ENCODE measurements at regions not wholly inside any gene's neighbourhood (a gene's known extent, or its start where the extent isn't known, plus 50 kb on each side); places are given as distances from the start of the nearest gene placed in this dataset.
A peak's percentile ranks its signal among the peaks of the same experiment; 100 is the strongest.

DNA sequence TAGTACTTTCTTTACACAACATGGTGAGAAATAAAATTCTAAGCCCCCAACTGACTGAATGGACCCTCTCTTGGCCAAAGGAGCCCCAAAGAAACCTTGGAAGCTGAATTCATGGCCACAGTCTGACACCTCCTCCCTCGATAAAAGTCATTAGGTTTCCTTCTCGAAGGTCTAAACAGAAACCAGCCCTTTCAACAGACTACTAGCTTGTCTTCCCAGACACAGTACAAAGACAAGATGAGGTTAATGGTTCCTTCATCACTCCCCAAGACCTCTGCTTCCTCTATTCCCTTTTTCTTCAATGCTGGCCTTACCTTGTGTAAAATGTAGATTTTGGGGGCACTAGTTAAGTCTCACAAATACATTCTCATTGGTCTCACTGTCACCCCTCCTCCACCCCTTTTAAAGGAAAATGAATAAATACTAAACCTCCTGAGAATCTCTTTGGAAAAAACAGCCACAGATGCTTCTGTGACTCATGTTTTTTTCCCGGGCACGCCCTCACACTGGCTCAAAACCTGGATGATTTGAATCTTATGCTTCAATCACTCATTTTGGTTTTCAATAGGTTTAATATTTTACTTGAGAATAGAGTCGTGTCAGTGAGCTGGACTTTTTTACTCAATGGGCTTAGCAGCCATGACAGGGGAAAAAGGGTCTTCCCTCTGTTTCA is 65.8 kb upstream of the MED4 start:
- H3K4me1 ChIP-seq (ENCODE audit: insufficient read depth, poor library complexity, severe bottlenecking) = peaks cover 44% of the 10 kb centered on the region
- no peak for TF ChIP-seq CTCF (IDR thresholded peaks at IDR 0.05; ENCODE audit: poor library complexity, severe bottlenecking)
- DNase-seq (ENCODE audit: low spot score) = no peak
- H3K9me3 ChIP-seq (ENCODE audit: severe bottlenecking) = no peaks in the 10 kb centered on the region
- no peaks in the 10 kb centered on the region for H3K36me3 ChIP-seq (ENCODE audit: low read depth)
- H3K27ac ChIP-seq (ENCODE audit: poor library complexity, severe bottlenecking) = peak overlapping the region; percentile 76
- no peak overlapping the region for H3K4me3 ChIP-seq (ENCODE audit: severe bottlenecking)
- H3K27me3 ChIP-seq (ENCODE audit: insufficient read depth, poor library complexity, severe bottlenecking) = no peaks in the 10 kb centered on the region
- ATAC-seq (ENCODE audit: low read depth) = peak; percentile 52; the same call in 2 of the 3 replicates

GRCh38 chr13:48159826-48160225 is 64.9 kb upstream of the MED4 start:
- Histone ChIP-seq H3K4me1 (ENCODE audit: insufficient read depth, poor library complexity, severe bottlenecking) (peaks cover 53% of the 10 kb centered on the region), H3K4me3 (ENCODE audit: severe bottlenecking) (no peak overlapping the region), H3K27me3 (ENCODE audit: insufficient read depth, poor library complexity, severe bottlenecking) (no peaks in the 10 kb centered on the region), H3K36me3 (ENCODE audit: low read depth) (no peaks in the 10 kb centered on the region), H3K9me3 (ENCODE audit: severe bottlenecking) (no peaks in the 10 kb centered on the region), H3K27ac (ENCODE audit: poor library complexity, severe bottlenecking) (peak overlapping the region; percentile 76)
- ATAC-seq (ENCODE audit: low read depth) (peak; percentile 46; the same call in 1 of the 3 replicates), DNase-seq (ENCODE audit: low spot score) (no peak)
- no peak for TF ChIP-seq CTCF (IDR thresholded peaks at IDR 0.05; ENCODE audit: poor library complexity, severe bottlenecking)

- no peak for TF ChIP-seq CTCF (IDR thresholded peaks at IDR 0.05; ENCODE audit: poor library complexity, severe bottlenecking)
- H3K4me3 ChIP-seq (ENCODE audit: severe bottlenecking) = no peak overlapping the region
- peaks cover 53% of the 10 kb centered on the region for H3K4me1 ChIP-seq (ENCODE audit: insufficient read depth, poor library complexity, severe bottlenecking)
- ATAC-seq (ENCODE audit: low read depth) (peak; percentile 40; the same call in 2 of the 3 replicates), DNase-seq (ENCODE audit: low spot score) (no peak)
- no peaks in the 10 kb centered on the region for H3K27me3 ChIP-seq (ENCODE audit: insufficient read depth, poor library complexity, severe bottlenecking)
- H3K27ac ChIP-seq (ENCODE audit: poor library complexity, severe bottlenecking) = peak overlapping the region; percentile 76
- no peaks in the 10 kb centered on the region for H3K36me3 ChIP-seq (ENCODE audit: low read depth)
- H3K9me3 ChIP-seq (ENCODE audit: severe bottlenecking) = no peaks in the 10 kb centered on the region
Observed at GRCh38 chr13:48159401-48159800, 64.5 kb upstream of the MED4 start.

GRCh38 chr13:48158915-48159314 is 64.0 kb upstream of the MED4 start:
- no peak for DNase-seq (ENCODE audit: low spot score)
- TF ChIP-seq CTCF (IDR thresholded peaks at IDR 0.05; ENCODE audit: poor library complexity, severe bottlenecking) = no peak
- H3K4me3 ChIP-seq (ENCODE audit: severe bottlenecking) = no peak overlapping the region
- no peaks in the 10 kb centered on the region for H3K36me3 ChIP-seq (ENCODE audit: low read depth)
- no peak for ATAC-seq (ENCODE audit: low read depth)
- no peaks in the 10 kb centered on the region for H3K27me3 ChIP-seq (ENCODE audit: insufficient read depth, poor library complexity, severe bottlenecking)
- H3K27ac ChIP-seq (ENCODE audit: poor library complexity, severe bottlenecking) = peak overlapping the region; percentile 76
- H3K9me3 ChIP-seq (ENCODE audit: severe bottlenecking) = no peaks in the 10 kb centered on the region
- H3K4me1 ChIP-seq (ENCODE audit: insufficient read depth, poor library complexity, severe bottlenecking) = peaks cover 53% of the 10 kb centered on the region

DNA sequence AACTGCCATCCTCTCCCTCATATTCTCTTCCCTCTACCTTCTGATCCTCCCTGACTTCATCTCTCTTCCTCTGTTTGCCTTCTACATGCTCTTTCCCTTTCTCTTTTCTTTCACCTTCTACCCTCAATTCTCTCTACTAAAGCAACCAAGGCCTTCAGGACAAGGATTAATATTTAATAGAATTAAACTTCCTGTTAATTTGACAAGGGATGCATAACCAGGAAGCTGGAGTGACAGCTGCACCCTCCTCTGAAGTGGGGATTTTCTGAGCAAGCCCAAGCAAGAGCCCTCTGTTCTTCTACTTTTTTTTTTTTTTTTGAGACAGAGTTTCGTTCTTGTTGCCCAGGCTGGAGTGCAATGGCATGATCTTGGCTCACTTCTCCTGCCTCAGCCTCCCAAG is 63.4 kb upstream of the MED4 start:
- peaks cover 57% of the 10 kb centered on the region for H3K4me1 ChIP-seq (ENCODE audit: insufficient read depth, poor library complexity, severe bottlenecking)
- no peaks in the 10 kb centered on the region for H3K9me3 ChIP-seq (ENCODE audit: severe bottlenecking)
- no peaks in the 10 kb centered on the region for H3K36me3 ChIP-seq (ENCODE audit: low read depth)
- H3K27ac ChIP-seq (ENCODE audit: poor library complexity, severe bottlenecking) = peak overlapping the region; percentile 76
- no peaks in the 10 kb centered on the region for H3K27me3 ChIP-seq (ENCODE audit: insufficient read depth, poor library complexity, severe bottlenecking)
- H3K4me3 ChIP-seq (ENCODE audit: severe bottlenecking) = no peak overlapping the region
- no peak for TF ChIP-seq CTCF (IDR thresholded peaks at IDR 0.05; ENCODE audit: poor library complexity, severe bottlenecking)
- DNase-seq (ENCODE audit: low spot score) (no peak), ATAC-seq (ENCODE audit: low read depth) (no peak)

All from RWPE2 (cell line).